Epithelial cell of proximal tubule (primary cell): ENCODE measurements at regions not wholly inside any gene's neighbourhood (a gene's known extent, or its start where the extent isn't known, plus 50 kb on each side); places are given as distances from the start of the nearest gene placed in this dataset.

Experiments
- DNase-seq: peaks from one replicate; pipeline ENCODE4 v3.0.0-alpha.2; 2011; ENCODE audit warnings: low read depth
- H3K4me3 ChIP-seq: 2 replicates; pipeline ENCODE4 v1.5.1; 2011; ENCODE audit warnings: low read depth, mild to moderate bottlenecking, low read length
- CTCF ChIP-seq: conservative IDR thresholded peaks from 2 replicates; pipeline ENCODE4 v1.5.1; 2012; ENCODE audit warnings: low read depth, mild to moderate bottlenecking, low read length

GRCh38 chr9:94166236-94166975, 82.1 kb downstream of the PTPDC1 start:
- peak overlapping the region; percentile 57 for H3K4me3 ChIP-seq
- no peak for TF ChIP-seq CTCF
- peak; percentile 84 for DNase-seq

GRCh38 chr9:94166976-94167346, 82.7 kb downstream of the PTPDC1 start:
- peak; percentile 7 for TF ChIP-seq CTCF
- peak overlapping the region; percentile 57 for H3K4me3 ChIP-seq
- peak; percentile 25 for DNase-seq

- no peak for TF ChIP-seq CTCF
- peak overlapping the region; percentile 57 for H3K4me3 ChIP-seq
- no peak for DNase-seq
Observed at GRCh38 chr9:94167376-94167890, 83.2 kb downstream of the PTPDC1 start.

- TF ChIP-seq CTCF, result no peak
- H3K4me3 ChIP-seq, result peak overlapping the region; percentile 57
- no peak for DNase-seq
Observed at GRCh38 chr9:94168203-94169000, 84.1 kb downstream of the PTPDC1 start.

- peak overlapping the region; percentile 57 for H3K4me3 ChIP-seq
- TF ChIP-seq CTCF, result no peak
- DNase-seq, result no peak
Observed at GRCh38 chr9:94169968-94170367, 85.7 kb downstream of the PTPDC1 start.

- no peak for DNase-seq
- TF ChIP-seq CTCF, result no peak
- no peak overlapping the region for H3K4me3 ChIP-seq
Observed at GRCh38 chr9:94173632-94174031, 85.5 kb upstream of the ZNF169 start.
